ENCODE measurements at regions not wholly inside any gene's neighbourhood (a gene's known extent, or its start where the extent isn't known, plus 50 kb on each side); places are given as distances from the start of the nearest gene placed in this dataset.

GRCh38 chr5:58016877-58017276, 443.0 kb downstream of the PLK2 start:
- Histone ChIP-seq H3K4me2 (ENCODE audit: low read length) (no peak overlapping the region), H3K27ac (ENCODE audit: low read length) (no peak overlapping the region), H3K79me2 (ENCODE audit: low read length) (no peaks in the 10 kb centered on the region), H2AFZ (ENCODE audit: low read length) (no peak overlapping the region), H3K9ac (ENCODE audit: low read length) (no peak overlapping the region), H3K9me3 (ENCODE audit: low read length) (no peaks in the 10 kb centered on the region), H3K4me3 (ENCODE audit: low read length) (no peak overlapping the region), H4K20me1 (ENCODE audit: low read length) (no peaks in the 10 kb centered on the region), H3F3A (ENCODE audit: low read length, unreplicated experiment) (no peaks in the 10 kb centered on the region), H3K36me3 (ENCODE audit: low read depth, low read length) (no peaks in the 10 kb centered on the region), H3K9me2 (replicated peaks; ENCODE audit: low read length) (no peaks in the 10 kb centered on the region), H3K4me1 (ENCODE audit: insufficient read depth, low read length) (no peaks in the 10 kb centered on the region), H3K27me3 (ENCODE audit: low read length) (no peaks in the 10 kb centered on the region)
- ATAC-seq (no peak), DNase-seq (no peak)
- TF ChIP-seq EZH2phosphoT487 (IDR thresholded peaks at IDR 0.05; ENCODE audit: borderline replicate concordance, low read length) (no peak), EZH2 (IDR thresholded peaks at IDR 0.05; ENCODE audit: low read length, unreplicated experiment) (no peak), CTCF (conservative IDR thresholded peaks at IDR 0.05; ENCODE audit: low read depth, low read length) (no peak)
- CTCF ChIA-PET: no interaction called here
- BruUV-seq (replicated peaks): no TSS peak
- POLR2A ChIA-PET (ENCODE audit: unreplicated experiment): no interaction called here
- intact Hi-C loops (cut with micrococcal nuclease): no loop called here

GRCh38 chr5:58016358-58016757, 443.5 kb downstream of the PLK2 start:
- DNase-seq (no peak), ATAC-seq (no peak)
- H3K4me3 ChIP-seq (ENCODE audit: low read length): no peak overlapping the region
- intact Hi-C loops (cut with micrococcal nuclease): no loop called here
- no TSS peak for BruUV-seq (replicated peaks)
- POLR2A ChIA-PET (ENCODE audit: unreplicated experiment): no interaction called here
- no peak overlapping the region for H3K9ac ChIP-seq (ENCODE audit: low read length)
- H3K9me3 ChIP-seq (ENCODE audit: low read length): no peaks in the 10 kb centered on the region
- no peak overlapping the region for H2AFZ ChIP-seq (ENCODE audit: low read length)
- no peaks in the 10 kb centered on the region for H3K4me1 ChIP-seq (ENCODE audit: insufficient read depth, low read length)
- TF ChIP-seq EZH2 (IDR thresholded peaks at IDR 0.05; ENCODE audit: low read length, unreplicated experiment) (no peak), EZH2phosphoT487 (IDR thresholded peaks at IDR 0.05; ENCODE audit: borderline replicate concordance, low read length) (no peak), CTCF (conservative IDR thresholded peaks at IDR 0.05; ENCODE audit: low read depth, low read length) (no peak)
- no peaks in the 10 kb centered on the region for H3K79me2 ChIP-seq (ENCODE audit: low read length)
- no peak overlapping the region for H3K27ac ChIP-seq (ENCODE audit: low read length)
- no peaks in the 10 kb centered on the region for H3K9me2 ChIP-seq (replicated peaks; ENCODE audit: low read length)
- H3K27me3 ChIP-seq (ENCODE audit: low read length): no peaks in the 10 kb centered on the region
- no peaks in the 10 kb centered on the region for H3F3A ChIP-seq (ENCODE audit: low read length, unreplicated experiment)
- H3K36me3 ChIP-seq (ENCODE audit: low read depth, low read length): no peaks in the 10 kb centered on the region
- H4K20me1 ChIP-seq (ENCODE audit: low read length): no peaks in the 10 kb centered on the region
- no peak overlapping the region for H3K4me2 ChIP-seq (ENCODE audit: low read length)
- CTCF ChIA-PET: no interaction called here

DNA sequence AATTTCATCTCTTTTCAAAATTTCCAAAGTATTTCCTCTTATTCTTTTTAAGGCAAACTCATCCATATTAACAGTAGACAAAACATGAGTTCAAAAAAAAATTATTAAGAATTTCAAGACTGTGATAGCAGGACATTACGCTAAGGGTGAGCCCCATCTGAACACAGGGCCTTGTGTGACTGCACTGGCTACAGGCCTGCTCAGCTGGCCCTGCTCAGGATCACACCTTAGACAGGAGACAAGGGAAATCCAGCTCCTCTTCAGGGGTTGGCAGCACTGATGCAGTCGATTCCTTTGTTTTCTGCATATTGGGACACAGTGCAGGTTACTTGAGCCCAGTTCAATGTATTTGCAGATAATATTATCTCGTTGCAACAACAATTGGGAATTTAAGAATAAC, 444.7 kb downstream of the PLK2 start:
- no TSS peak for BruUV-seq (replicated peaks)
- no peak for TF ChIP-seq CTCF (conservative IDR thresholded peaks at IDR 0.05; ENCODE audit: low read depth, low read length)
- TF ChIP-seq EZH2 (IDR thresholded peaks at IDR 0.05; ENCODE audit: low read length, unreplicated experiment): no peak
- TF ChIP-seq EZH2phosphoT487 (IDR thresholded peaks at IDR 0.05; ENCODE audit: borderline replicate concordance, low read length): no peak
- H3K36me3 ChIP-seq (ENCODE audit: low read depth, low read length): no peaks in the 10 kb centered on the region
- H3K9me3 ChIP-seq (ENCODE audit: low read length): no peaks in the 10 kb centered on the region
- ChIA-PET CTCF (no interaction called here), POLR2A (ENCODE audit: unreplicated experiment) (no interaction called here)
- no peaks in the 10 kb centered on the region for H3F3A ChIP-seq (ENCODE audit: low read length, unreplicated experiment)
- H3K4me3 ChIP-seq (ENCODE audit: low read length): no peak overlapping the region
- H3K79me2 ChIP-seq (ENCODE audit: low read length): no peaks in the 10 kb centered on the region
- H3K27me3 ChIP-seq (ENCODE audit: low read length): no peaks in the 10 kb centered on the region
- H3K4me1 ChIP-seq (ENCODE audit: insufficient read depth, low read length): no peaks in the 10 kb centered on the region
- H2AFZ ChIP-seq (ENCODE audit: low read length): no peak overlapping the region
- H3K27ac ChIP-seq (ENCODE audit: low read length): no peak overlapping the region
- H3K4me2 ChIP-seq (ENCODE audit: low read length): no peak overlapping the region
- no peaks in the 10 kb centered on the region for H4K20me1 ChIP-seq (ENCODE audit: low read length)
- DNase-seq: no peak
- no peak overlapping the region for H3K9ac ChIP-seq (ENCODE audit: low read length)
- no peak for ATAC-seq
- H3K9me2 ChIP-seq (replicated peaks; ENCODE audit: low read length): no peaks in the 10 kb centered on the region
- intact Hi-C loops (cut with micrococcal nuclease): no loop called here

Data from PC-3 (cell line).